H1 (cell line): ENCODE measurements at regions not wholly inside any gene's neighbourhood (a gene's known extent, or its start where the extent isn't known, plus 50 kb on each side); places are given as distances from the start of the nearest gene placed in this dataset.

Experiments
- EZH2 ChIP-seq: fragments of 200-600 bp; sonication (generic); IDR thresholded peaks from 2 replicates; pipeline ENCODE4 v1.7.1; 2012; ENCODE audit warnings: low read depth, mild to moderate bottlenecking, moderate library complexity, low read length, inconsistent platforms; ENCODE audit not compliant: severe bottlenecking
- KDM5A ChIP-seq: fragments of 200-600 bp; IDR thresholded peaks from 2 replicates; pipeline ENCODE4 v1.7.1; 2012; ENCODE audit warnings: mild to moderate bottlenecking, low read length, inconsistent platforms, mixed read lengths
- SIN3A ChIP-seq, 2 experiments: IDR thresholded peaks in 1 of 2; conservative IDR thresholded peaks in 1 of 2; 2 replicates each; pipeline ENCODE4 v1.6.1; 2011 to 2012; ENCODE audit warnings: low read length in 2 of 2, improper control_type of control experiment in 1 of 2, low read depth in 1 of 2, mild to moderate bottlenecking in 1 of 2
- SRF ChIP-seq: IDR thresholded peaks from 2 replicates; pipeline ENCODE4 v1.6.1; 2011; ENCODE audit warnings: mild to moderate bottlenecking, low read depth, low read length, moderate library complexity
- YY1 ChIP-seq: IDR thresholded peaks from 2 replicates; pipeline ENCODE4 v1.6.1; 2011; ENCODE audit warnings: low read depth, mild to moderate bottlenecking, low read length

DNA sequence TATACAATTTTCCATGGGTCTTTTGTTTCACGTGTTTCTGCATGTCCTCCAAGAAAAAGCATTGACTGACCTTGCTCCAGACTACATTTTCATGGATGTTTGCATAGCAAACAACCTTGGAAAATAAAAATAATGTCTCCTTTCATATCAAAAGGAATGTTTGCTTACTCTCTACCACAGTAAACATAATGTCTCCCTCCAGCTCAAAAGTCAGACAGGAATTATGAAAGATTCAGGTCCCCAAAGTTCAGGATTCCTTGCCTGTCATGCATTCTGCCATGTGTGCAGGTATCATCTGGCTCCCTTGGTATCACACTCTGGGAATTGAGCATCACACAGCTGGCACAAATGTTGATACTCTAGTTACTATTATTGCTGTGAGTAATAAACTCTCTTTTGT lies 103.1 kb upstream of the ZC3H15 start (continued):
- no peak for TF ChIP-seq EZH2
- no peak for TF ChIP-seq YY1
- TF ChIP-seq KDM5A: no peak
- no peak for TF ChIP-seq SRF
- TF ChIP-seq SIN3A (conservative IDR thresholded peaks at IDR 0.05 in 1 of 2, IDR thresholded peaks at IDR 0.05 in 1 of 2; ENCODE audit: low read depth in 1 of 2, low read length in 2 of 2): no peak
